HT-29 (cell line): ENCODE measurements at regions not wholly inside any gene's neighbourhood (a gene's known extent, or its start where the extent isn't known, plus 50 kb on each side); places are given as distances from the start of the nearest gene placed in this dataset.
"Not testable (repeated sequence)": the region's sequence is repeated elsewhere in the genome, so short reads cannot be mapped to it uniquely, and the experiment has no call there.

Experiments
- DNase-seq: peaks from one replicate; pipeline ENCODE4 v3.0.0-alpha.2; 2015; ENCODE audit warnings: low spot score

DNA sequence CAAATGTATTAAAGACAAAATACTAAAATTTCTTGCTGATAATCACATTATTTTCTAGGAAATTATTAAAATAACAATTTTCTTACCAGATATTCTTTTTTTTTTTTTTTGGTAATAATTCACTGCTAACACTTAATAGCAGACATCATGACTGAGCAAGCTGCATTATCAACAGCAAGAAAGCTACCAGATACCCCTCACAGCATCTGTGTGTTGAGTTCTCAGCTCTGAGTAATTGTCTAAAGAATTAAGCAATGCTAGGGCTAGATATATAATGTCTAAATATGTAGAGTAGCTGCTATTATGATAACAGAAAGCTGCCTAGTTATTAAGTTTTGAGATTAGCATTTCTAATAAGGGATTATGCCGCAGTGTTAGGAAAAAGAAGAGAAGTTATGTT is 754.3 kb upstream of the PKDCC start:
- DNase-seq: no peak

- no peak for DNase-seq
Observed at GRCh38 chr2:41294331-41294730, 753.5 kb upstream of the PKDCC start.

- DNase-seq: no peak
Observed at GRCh38 chr2:41313082-41313481, 734.7 kb upstream of the PKDCC start.

GRCh38 chr2:41314511-41315070 is 733.2 kb upstream of the PKDCC start:
- DNase-seq: no peak

DNA sequence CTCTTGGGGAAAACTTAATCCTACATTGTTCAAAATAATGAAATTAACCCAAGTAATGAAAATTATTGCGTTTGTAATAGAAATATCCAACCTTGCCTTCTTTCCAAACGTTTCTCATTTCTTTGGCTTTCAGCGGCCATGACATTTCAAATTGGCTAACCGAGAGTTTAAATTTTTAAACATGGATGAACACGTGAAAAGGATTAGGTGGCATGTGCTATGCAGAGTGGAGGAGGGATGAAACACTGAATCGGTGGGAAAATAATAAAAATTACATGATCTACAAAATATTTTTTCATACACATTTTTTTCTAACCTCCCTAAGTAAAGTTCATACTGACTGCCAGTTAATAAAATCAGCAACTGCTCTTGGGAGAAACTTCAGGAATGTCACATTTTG is 728.4 kb upstream of the PKDCC start:
- no peak for DNase-seq

GRCh38 chr2:41320491-41320890 is 727.3 kb upstream of the PKDCC start:
- no peak for DNase-seq

DNA sequence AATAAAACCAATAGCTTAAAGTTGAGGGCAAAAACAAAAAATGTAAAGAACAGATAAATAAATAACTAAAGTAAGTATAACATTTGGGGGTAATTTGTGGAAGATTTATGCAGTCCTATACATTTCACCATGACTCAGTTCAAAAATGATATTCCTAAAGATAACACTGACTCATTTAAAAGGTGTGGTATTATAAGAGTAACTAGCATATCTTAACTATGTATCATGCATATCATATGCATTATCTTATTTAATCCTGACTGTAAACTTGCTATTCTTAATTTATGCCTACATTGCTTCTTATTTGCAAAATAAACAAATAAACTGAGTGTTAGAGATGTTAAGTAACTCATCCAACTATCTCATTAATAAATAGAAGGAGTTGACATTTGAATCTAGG is 726.5 kb upstream of the PKDCC start:
- DNase-seq: no peak

GRCh38 chr2:41326851-41327250 is 721.0 kb upstream of the PKDCC start:
- no peak for DNase-seq

GRCh38 chr2:41329040-41329439 is 718.8 kb upstream of the PKDCC start:
- DNase-seq: no peak

DNA sequence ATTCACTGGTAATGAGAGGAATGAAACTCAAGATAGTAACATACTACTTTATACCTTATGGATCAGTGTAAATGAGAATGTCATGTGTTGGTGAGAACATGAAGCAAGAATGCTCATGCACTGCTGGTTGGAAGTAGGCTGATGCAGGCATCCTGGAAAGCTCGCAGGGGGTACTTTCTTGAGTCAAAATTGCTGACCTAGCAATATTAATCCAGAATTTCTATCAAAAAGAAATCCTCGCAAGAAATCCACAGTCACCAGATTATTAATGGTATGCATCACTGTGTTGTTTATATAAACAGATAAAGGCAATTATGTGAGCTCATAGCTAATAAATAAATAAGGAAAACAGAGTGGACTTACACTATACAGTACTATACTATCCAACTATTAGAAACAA is 713.7 kb upstream of the PKDCC start:
- DNase-seq: no peak

DNA sequence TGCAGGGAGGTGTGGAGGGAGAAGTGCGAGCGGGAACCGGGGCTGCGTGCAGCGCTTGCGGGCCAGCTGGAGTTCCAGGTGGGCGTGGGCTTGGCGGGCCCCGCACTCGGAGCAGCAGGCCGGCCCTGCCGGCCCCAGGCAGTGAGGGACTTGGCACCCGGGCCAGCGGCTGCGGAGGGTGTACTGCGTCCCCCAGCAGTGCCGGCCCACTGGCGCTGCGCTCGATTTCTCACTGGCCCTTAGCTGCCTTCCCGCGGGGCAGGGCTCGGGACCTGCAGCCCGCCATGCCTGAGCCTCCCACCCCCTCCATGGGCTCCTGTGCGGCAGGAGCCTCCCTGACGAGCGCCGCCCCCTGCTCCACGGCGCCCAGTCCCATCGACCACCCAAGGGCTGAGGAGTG is 712.2 kb upstream of the PKDCC start:
- not testable (repeated sequence) for DNase-seq

- no peak for DNase-seq
Observed at GRCh38 chr2:41337956-41338355, 709.9 kb upstream of the PKDCC start.

- no peak for DNase-seq
Observed at GRCh38 chr2:41344529-41344928, 703.3 kb upstream of the PKDCC start.

DNA sequence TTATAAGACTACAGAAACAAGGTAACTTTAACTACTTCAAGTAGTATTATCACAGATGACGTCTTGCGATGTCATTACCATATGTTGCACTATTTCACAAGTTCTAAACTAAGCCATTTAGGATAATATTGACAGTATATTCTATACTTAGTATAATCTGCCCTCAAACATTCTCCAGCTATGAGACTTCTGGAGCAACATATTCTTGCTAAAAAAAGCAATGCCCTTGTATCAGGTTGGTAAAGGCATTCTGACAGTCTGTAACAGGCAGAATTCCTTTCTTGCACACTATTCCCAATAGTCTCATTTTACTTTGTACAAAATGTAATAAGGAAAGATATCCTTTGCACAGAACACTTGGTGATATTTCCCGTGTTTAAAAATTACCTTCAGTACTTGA is 694.8 kb upstream of the PKDCC start:
- DNase-seq: no peak

DNA sequence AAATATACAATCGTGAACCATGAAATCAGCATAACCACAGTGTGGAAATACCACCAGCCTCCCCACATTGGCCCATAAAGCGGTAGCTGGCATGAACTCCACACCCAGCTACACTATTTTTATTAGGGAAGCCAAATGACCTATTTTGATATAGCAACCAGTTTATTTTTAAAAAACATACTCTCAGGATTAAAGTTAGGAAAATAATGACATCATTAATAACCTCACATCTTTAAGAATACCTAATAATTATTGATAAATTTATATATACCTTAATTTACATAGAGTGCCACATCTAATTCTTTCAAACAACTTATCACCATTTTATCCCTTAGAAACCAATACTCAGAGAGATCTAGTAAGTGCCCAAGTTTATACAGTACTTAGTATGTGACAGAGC is 692.0 kb upstream of the PKDCC start:
- no peak for DNase-seq

DNA sequence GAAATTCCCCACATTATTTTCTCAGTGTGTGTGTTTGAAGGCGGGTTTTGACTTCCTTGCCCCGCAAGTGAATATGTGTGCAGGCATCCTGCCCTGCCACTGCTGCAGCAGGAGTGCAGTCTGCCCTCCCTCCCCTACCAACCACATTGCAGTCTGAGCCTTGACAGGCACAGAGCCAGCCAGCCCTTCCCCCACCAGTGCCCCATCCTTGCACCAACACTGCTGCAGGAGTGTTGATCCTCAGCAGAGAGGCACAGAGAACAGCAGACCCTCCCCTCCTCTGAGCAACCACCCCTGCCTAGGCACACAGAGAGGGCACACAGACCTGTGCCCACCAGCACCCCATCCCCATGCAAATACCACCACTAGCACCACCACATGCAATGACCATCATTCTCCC is 683.0 kb upstream of the PKDCC start:
- no peak for DNase-seq

DNA sequence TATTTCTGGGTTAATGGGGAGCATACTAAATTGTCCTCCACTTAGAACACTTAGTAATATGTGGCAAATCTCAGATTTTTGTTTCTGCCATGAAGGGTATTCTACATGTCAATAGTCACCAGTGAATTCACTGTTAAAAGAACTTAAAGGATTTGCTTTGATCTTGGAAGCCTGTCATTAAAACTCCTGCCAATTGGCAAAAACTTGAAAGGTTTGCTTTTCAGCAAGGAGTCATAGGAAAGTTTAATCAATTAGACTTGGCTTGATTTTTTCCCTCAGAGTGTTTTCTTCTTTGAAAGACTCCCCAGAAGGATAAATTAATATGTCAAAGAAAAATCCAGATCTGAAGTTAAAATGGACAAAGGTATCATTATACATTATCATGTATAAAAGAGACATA is 671.9 kb upstream of the PKDCC start:
- no peak for DNase-seq

DNA sequence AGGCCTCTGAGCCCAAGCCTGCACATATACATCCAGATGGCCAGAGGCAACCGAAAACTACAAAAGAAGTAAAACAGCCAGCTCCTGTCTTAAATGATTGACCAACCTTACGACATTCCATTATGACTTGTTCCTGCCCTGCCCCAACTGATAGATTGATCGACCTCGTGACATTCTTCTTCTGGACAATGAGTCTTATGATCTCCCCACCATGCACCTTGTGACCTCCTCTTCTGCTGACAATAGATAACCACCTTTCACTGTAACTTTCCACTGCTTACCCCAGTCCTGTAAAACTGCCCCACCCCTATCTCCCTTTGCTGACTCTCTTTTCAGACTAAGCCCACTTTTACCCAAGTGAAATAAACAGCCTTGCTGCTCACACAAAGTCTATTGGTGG is 670.0 kb upstream of the PKDCC start:
- no peak for DNase-seq

DNA sequence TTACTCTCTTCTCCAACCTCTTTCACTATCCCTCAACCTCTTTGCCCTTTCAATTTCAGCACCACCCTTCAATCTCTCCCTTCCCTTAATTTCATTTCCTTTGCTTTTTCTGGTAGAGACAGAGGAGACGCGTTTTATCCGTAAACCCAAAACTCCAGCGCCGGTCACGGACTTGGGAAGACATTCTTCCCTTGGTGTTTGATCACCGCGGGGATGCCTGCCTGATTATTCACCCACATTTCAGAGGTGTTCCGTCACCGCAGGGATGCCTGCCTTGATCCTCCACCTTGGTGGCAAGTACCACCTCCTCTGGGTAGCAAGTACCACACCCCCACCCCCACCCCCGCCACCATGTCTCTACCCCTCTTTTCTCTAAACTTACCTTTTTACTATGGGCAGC is 669.4 kb upstream of the PKDCC start:
- DNase-seq: no peak

- no peak for DNase-seq
Observed at GRCh38 chr2:41379496-41380221, 668.2 kb upstream of the PKDCC start.

GRCh38 chr2:41381701-41382100 is 666.1 kb upstream of the PKDCC start:
- DNase-seq: no peak

DNA sequence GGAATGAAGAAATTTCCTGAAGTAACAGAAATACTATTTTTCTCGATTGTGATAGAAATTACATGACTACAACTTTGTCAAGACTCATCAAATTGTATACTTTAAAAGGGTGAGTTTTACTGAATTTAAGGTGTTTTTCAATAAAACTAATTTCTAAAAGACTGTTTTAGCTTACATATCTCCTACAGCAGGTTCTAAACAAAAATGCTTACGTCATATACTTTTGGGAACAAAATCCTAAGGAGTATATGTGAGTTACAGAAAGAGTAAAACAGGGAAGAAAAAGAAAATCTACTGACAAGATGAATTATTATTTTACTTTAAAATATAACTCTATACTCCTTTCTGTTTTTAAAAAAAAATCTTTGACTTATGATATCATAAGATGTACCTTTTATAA is 660.3 kb upstream of the PKDCC start:
- no peak for DNase-seq

DNA sequence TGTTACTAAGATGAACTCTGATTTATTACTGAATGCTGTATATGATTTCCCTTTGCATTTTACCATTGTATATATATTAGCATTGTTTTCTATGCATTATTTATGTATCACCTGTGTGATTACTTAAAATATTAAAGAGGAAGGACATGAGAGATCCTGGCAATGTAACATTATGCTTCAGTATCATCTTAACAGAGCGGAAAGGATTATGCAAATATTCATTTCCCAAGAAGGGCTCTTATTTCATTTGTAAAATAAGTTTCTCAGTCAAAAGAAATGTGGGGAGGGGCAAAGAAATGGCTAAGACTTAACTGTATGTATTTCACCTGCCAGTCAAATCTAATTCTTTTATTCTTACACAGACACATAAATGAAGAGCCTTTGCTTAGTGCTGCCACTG is 654.2 kb upstream of the PKDCC start:
- DNase-seq: no peak

- DNase-seq: no peak
Observed at GRCh38 chr2:41394541-41394940, 653.3 kb upstream of the PKDCC start.
